Calu3 (cell line): ENCODE measurements at regions not wholly inside any gene's neighbourhood (a gene's known extent, or its start where the extent isn't known, plus 50 kb on each side); places are given as distances from the start of the nearest gene placed in this dataset.

ENCODE experiments used
- BruUV-seq: library from RNA; stranded (reverse); fragments of 400-500 nt; replicated peaks from 2 replicates; lab custom pipeline; 2021; lab: Mats Ljungman, UMichigan
- CTCF ChIA-PET: fragments of 300-600 bp; sonication (Branson Sonifier 250); formaldehyde crosslinking; loops from one replicate; lab custom pipeline; 2022; ENCODE audit warnings: antibody characterized with exemption; lab: Charles Lee
- DNase-seq: peaks from one replicate; pipeline ENCODE4 v3.0.0; 2022
- H3K27ac Mint-ChIP-seq: one replicate; pipeline ENCODE4 v1.8.0; 2022; ENCODE audit warnings: mixed read lengths; ENCODE audit not compliant: unreplicated experiment
- H3K27me3 Mint-ChIP-seq: one replicate; pipeline ENCODE4 v1.8.0; 2022; ENCODE audit warnings: mixed read lengths; ENCODE audit not compliant: unreplicated experiment
- H3K36me3 Mint-ChIP-seq: one replicate; pipeline ENCODE4 v1.8.0; 2022; ENCODE audit warnings: mild to moderate bottlenecking, moderate library complexity, mixed read lengths; ENCODE audit not compliant: insufficient read depth, unreplicated experiment
- H3K4me1 Mint-ChIP-seq: one replicate; pipeline ENCODE4 v1.8.0; 2022; ENCODE audit warnings: mild to moderate bottlenecking, low read depth, mixed read lengths; ENCODE audit not compliant: unreplicated experiment
- H3K4me3 Mint-ChIP-seq: one replicate; pipeline ENCODE4 v1.8.0; 2022; ENCODE audit warnings: mild to moderate bottlenecking, low read depth, moderate library complexity, mixed read lengths; ENCODE audit not compliant: unreplicated experiment
- H3K9me3 Mint-ChIP-seq: one replicate; pipeline ENCODE4 v1.8.0; 2022; ENCODE audit warnings: low read depth, mixed read lengths; ENCODE audit not compliant: unreplicated experiment
- intact Hi-C: fragments of 100-400 bp; cut with micrococcal nuclease; formaldehyde crosslinking; loops from one replicate; pipeline ENCODE4 v1.10.0; 2022; ENCODE audit not compliant: unreplicated experiment
- TF ChIP-seq, protein P1 (sequence below): fragments of 200-600 bp; IDR thresholded peaks from one replicate; pipeline ENCODE4 v1.8.0; 2022; ENCODE audit warnings: antibody characterized with exemption; ENCODE audit not compliant: unreplicated experiment

DNA sequence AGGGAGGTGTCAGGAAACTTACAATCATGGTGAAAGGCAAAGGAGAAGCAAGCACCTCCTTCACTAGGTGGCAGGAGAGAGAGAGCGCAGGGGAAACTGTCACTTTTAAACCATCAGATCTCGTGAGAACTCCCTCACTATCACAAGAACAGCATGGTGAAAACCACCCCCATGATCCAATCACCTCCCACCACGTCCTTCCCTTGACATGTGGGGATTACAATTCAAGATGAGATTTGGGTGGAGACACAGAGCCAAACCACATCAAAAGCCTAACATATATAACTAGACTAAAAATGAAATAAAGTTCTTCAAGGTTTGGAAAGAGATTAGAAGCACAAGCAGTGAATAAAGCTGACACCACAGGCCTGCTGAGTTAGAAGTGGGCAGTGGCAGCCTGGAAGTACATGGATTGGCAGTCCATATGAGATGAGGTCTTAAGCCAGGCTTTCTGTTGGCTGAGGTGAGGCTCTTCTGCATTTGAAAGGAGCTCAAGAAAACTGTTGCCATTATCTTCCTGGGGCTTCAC is 96.4 kb upstream of the MDFIC start:
- BruUV-seq: no TSS peak
- H3K36me3 Mint-ChIP-seq: no peaks in the 10 kb centered on the region
- CTCF ChIA-PET: interaction anchor here (1.3 kb wide), 1 partner anchor 15 kb away, joined by 7 read pairs; no protein-coding TSS in a partner anchor
- no peak for DNase-seq
- peaks cover 3% of the 10 kb centered on the region for H3K9me3 Mint-ChIP-seq
- intact Hi-C loops: no loop called here
- no peaks in the 10 kb centered on the region for H3K4me1 Mint-ChIP-seq
- no peaks in the 10 kb centered on the region for H3K27me3 Mint-ChIP-seq
- TF ChIP-seq, protein P1, sequence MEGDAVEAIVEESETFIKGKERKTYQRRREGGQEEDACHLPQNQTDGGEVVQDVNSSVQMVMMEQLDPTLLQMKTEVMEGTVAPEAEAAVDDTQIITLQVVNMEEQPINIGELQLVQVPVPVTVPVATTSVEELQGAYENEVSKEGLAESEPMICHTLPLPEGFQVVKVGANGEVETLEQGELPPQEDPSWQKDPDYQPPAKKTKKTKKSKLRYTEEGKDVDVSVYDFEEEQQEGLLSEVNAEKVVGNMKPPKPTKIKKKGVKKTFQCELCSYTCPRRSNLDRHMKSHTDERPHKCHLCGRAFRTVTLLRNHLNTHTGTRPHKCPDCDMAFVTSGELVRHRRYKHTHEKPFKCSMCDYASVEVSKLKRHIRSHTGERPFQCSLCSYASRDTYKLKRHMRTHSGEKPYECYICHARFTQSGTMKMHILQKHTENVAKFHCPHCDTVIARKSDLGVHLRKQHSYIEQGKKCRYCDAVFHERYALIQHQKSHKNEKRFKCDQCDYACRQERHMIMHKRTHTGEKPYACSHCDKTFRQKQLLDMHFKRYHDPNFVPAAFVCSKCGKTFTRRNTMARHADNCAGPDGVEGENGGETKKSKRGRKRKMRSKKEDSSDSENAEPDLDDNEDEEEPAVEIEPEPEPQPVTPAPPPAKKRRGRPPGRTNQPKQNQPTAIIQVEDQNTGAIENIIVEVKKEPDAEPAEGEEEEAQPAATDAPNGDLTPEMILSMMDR: no peak
- H3K4me3 Mint-ChIP-seq: no peak overlapping the region
- no peak overlapping the region for H3K27ac Mint-ChIP-seq

DNA sequence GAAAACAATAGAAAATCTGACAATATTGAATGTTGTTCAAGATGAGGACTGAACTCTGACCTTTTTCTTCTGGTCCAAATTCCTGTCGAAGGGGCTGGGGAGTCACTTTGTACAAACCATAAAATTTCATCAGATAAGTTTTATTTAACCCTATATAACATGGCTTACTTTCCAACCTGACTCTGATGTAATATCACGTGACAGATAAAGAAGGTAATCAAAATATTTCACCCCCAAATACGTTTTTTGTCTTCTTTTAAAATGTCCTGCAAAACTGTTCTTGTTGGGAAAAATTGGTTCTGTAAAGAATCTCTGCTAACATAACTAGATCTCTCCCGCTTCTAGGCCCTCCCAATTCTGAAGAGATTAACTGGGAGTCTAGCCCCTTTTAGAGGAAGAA is 90.9 kb upstream of the MDFIC start:
- no peak for DNase-seq
- peaks cover 1% of the 10 kb centered on the region for H3K9me3 Mint-ChIP-seq
- no TSS peak for BruUV-seq
- no peak overlapping the region for H3K27ac Mint-ChIP-seq
- TF ChIP-seq, protein P1: no peak
- intact Hi-C loops: no loop called here
- CTCF ChIA-PET: no interaction called here
- no peak overlapping the region for H3K4me3 Mint-ChIP-seq
- H3K27me3 Mint-ChIP-seq: no peaks in the 10 kb centered on the region
- no peaks in the 10 kb centered on the region for H3K36me3 Mint-ChIP-seq
- no peaks in the 10 kb centered on the region for H3K4me1 Mint-ChIP-seq

DNA sequence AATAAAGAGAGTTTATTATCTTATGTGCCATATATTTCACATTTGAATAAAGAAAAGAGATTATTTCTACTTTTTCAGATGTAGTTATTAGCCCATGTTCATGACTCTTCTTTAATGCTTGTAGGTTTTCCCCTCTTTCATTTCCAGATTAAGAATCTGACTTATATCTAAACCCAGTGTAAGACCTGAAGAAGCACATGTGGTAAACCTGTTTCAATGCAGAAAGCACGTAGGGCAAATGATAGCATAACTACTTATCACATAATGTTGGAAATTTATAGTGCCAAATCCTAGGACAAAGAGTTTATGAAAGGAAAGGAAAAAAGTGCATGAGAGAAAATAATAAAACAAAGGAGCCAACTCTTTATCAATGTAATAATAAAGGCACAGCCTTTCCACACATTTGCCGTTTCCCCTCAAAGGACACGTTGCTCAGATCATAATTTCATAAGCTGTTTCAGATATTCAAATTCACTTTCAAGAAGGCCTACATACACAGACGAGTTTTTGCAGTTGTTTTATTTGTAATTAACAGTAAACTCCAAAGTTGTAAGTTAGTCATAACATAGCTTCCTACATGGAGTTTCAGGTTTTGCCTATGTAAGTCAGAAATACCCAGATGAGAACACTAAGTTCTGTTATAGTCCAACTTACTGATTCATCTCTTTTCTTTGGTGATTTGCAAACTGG is 88.8 kb upstream of the MDFIC start:
- intact Hi-C loops: no loop called here
- H3K27me3 Mint-ChIP-seq: no peaks in the 10 kb centered on the region

DNA sequence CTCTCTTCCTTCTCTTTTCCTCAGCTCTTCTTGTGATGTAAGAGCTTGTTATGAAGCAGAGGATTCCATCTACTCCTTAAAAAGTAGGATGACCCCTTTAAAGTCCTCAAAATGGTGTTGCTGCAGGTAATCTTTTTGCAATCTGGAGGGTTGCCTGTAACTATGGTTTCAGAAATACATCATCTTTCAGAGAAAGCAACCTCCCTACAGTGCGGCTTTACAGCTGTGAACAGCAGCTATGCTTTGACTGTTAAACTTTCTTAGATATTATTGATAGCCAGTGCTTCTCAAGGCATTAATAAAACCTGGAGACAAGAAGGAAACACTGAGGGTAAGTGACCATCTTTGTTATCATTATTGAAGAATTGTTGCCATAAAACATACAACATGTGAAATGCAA is 86.6 kb upstream of the MDFIC start:
- Mint-ChIP-seq H3K27me3 (no peaks in the 10 kb centered on the region), H3K4me3 (no peak overlapping the region), H3K36me3 (no peaks in the 10 kb centered on the region), H3K4me1 (no peaks in the 10 kb centered on the region), H3K9me3 (no peaks in the 10 kb centered on the region), H3K27ac (no peak overlapping the region)
- no peak for DNase-seq
- CTCF ChIA-PET: no interaction called here
- intact Hi-C loops: no loop called here
- no TSS peak for BruUV-seq
- TF ChIP-seq, protein P1: no peak

More for the DNA sequence above, 88.8 kb upstream of the MDFIC start:
- BruUV-seq: no TSS peak
- TF ChIP-seq, protein P1: no peak
- Mint-ChIP-seq H3K36me3 (no peaks in the 10 kb centered on the region), H3K4me1 (no peaks in the 10 kb centered on the region), H3K27ac (no peak overlapping the region), H3K4me3 (no peak overlapping the region), H3K9me3 (no peaks in the 10 kb centered on the region)
- CTCF ChIA-PET: no interaction called here
- no peak for DNase-seq
